Ishikawa (cell line): ENCODE measurements at regions not wholly inside any gene's neighbourhood (a gene's known extent, or its start where the extent isn't known, plus 50 kb on each side); places are given as distances from the start of the nearest gene placed in this dataset.

Experiments used
- CREB1 ChIP-seq: IDR thresholded peaks from 2 replicates; pipeline ENCODE4 v1.6.1; 2012; ENCODE audit warnings: low read depth
- EGR1 ChIP-seq: IDR thresholded peaks from 2 replicates; pipeline ENCODE4 v1.6.1; 2012
- EP300 ChIP-seq: IDR thresholded peaks from 2 replicates; pipeline ENCODE4 v1.6.1; 2012; ENCODE audit warnings: borderline replicate concordance
- FOXM1 ChIP-seq: IDR thresholded peaks from 2 replicates; pipeline ENCODE4 v1.6.1; 2012; ENCODE audit warnings: low read depth, borderline replicate concordance
- MAX ChIP-seq: IDR thresholded peaks from 2 replicates; pipeline ENCODE4 v1.6.1; 2012
- NFIC ChIP-seq: IDR thresholded peaks from 2 replicates; pipeline ENCODE4 v1.6.1; 2012
- RAD21 ChIP-seq: IDR thresholded peaks from 2 replicates; pipeline ENCODE4 v1.6.1; 2012; ENCODE audit warnings: low read depth
- TEAD4 ChIP-seq: IDR thresholded peaks from 2 replicates; pipeline ENCODE4 v1.6.1; 2012
- USF1 ChIP-seq: IDR thresholded peaks from 2 replicates; pipeline ENCODE4 v1.6.1; 2012
- YY1 ChIP-seq: IDR thresholded peaks from 2 replicates; pipeline ENCODE4 v1.6.1; 2012; ENCODE audit warnings: low read depth
- ZBTB7A ChIP-seq: IDR thresholded peaks from 2 replicates; pipeline ENCODE4 v1.6.1; 2012; ENCODE audit warnings: low read depth
- TF ChIP-seq, protein P1 (sequence below): IDR thresholded peaks from 2 replicates; pipeline ENCODE4 v1.6.1; 2012; ENCODE audit warnings: low read depth, mild to moderate bottlenecking

GRCh38 chr12:34311337-34311736 lies 289.0 kb downstream of the ALG10 start:
- TF ChIP-seq EGR1 = no peak
- no peak for TF ChIP-seq MAX
- no peak for TF ChIP-seq FOXM1
- 0 out of 2 replicates have a peak, but pooled peaks have one; percentile 37 for TF ChIP-seq NFIC
- no peak for TF ChIP-seq EP300
- TF ChIP-seq USF1 = no peak
- TF ChIP-seq, protein P1, sequence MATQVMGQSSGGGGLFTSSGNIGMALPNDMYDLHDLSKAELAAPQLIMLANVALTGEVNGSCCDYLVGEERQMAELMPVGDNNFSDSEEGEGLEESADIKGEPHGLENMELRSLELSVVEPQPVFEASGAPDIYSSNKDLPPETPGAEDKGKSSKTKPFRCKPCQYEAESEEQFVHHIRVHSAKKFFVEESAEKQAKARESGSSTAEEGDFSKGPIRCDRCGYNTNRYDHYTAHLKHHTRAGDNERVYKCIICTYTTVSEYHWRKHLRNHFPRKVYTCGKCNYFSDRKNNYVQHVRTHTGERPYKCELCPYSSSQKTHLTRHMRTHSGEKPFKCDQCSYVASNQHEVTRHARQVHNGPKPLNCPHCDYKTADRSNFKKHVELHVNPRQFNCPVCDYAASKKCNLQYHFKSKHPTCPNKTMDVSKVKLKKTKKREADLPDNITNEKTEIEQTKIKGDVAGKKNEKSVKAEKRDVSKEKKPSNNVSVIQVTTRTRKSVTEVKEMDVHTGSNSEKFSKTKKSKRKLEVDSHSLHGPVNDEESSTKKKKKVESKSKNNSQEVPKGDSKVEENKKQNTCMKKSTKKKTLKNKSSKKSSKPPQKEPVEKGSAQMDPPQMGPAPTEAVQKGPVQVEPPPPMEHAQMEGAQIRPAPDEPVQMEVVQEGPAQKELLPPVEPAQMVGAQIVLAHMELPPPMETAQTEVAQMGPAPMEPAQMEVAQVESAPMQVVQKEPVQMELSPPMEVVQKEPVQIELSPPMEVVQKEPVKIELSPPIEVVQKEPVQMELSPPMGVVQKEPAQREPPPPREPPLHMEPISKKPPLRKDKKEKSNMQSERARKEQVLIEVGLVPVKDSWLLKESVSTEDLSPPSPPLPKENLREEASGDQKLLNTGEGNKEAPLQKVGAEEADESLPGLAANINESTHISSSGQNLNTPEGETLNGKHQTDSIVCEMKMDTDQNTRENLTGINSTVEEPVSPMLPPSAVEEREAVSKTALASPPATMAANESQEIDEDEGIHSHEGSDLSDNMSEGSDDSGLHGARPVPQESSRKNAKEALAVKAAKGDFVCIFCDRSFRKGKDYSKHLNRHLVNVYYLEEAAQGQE = no peak
- TF ChIP-seq YY1 = no peak
- no peak for TF ChIP-seq CREB1
- no peak for TF ChIP-seq TEAD4
- TF ChIP-seq RAD21 = no peak
- no peak for TF ChIP-seq ZBTB7A
